ENCODE measurements at regions not wholly inside any gene's neighbourhood (a gene's known extent, or its start where the extent isn't known, plus 50 kb on each side); places are given as distances from the start of the nearest gene placed in this dataset.

DNA sequence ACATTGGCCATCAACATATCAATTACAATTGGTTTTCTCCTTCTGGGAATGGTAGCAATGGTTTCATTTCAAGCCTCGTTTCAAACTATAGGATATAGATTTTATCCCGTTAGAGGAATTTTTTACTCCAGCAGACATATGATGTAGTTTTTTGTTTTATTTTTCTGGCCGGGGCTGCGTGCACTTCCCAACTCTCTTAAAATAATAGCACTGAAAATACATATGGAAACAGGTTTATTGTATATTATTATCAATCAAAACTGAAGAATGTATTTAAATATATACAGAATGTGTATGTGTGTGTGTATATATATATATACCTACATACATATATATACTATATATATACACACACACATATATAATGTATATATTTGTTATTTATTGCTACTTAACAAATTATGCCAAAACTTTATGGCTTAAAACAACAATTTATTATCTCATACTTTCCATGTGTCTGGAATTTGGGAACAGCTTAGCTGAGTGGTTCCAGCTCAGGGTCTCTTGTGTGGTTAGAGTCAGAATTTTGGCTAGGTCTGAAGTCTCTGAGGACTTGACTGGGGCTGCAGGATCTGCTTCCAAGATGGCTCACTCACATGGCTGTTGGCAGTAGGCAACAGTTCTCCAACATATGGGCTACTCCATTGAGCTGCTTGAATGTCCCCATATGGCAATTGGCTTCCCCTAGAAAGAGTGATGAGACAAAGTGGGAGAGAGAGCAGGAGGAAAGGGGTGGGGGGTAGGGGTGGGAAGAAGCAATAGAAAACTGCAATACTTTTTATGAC is 314.1 kb downstream of the PPP1R2C start:
- Histone ChIP-seq H3K4me3 (no peak overlapping the region), H3K9me3 (no peaks in the 10 kb centered on the region), H3K9ac (ENCODE audit: low read depth in 2 of 2, low read length in 2 of 2) (no peak overlapping the region), H3K27ac (no peak overlapping the region), H3K36me3 (no peaks in the 10 kb centered on the region), H3K27me3 (peaks cover 2% of the 10 kb centered on the region), H3K4me1 (no peaks in the 10 kb centered on the region)
- no peak for DNase-seq
- TF ChIP-seq, protein P1, sequence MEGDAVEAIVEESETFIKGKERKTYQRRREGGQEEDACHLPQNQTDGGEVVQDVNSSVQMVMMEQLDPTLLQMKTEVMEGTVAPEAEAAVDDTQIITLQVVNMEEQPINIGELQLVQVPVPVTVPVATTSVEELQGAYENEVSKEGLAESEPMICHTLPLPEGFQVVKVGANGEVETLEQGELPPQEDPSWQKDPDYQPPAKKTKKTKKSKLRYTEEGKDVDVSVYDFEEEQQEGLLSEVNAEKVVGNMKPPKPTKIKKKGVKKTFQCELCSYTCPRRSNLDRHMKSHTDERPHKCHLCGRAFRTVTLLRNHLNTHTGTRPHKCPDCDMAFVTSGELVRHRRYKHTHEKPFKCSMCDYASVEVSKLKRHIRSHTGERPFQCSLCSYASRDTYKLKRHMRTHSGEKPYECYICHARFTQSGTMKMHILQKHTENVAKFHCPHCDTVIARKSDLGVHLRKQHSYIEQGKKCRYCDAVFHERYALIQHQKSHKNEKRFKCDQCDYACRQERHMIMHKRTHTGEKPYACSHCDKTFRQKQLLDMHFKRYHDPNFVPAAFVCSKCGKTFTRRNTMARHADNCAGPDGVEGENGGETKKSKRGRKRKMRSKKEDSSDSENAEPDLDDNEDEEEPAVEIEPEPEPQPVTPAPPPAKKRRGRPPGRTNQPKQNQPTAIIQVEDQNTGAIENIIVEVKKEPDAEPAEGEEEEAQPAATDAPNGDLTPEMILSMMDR (IDR thresholded peaks at IDR 0.05) = no peak
- intact Hi-C loops (cut with DNase I) = no loop called here

DNA sequence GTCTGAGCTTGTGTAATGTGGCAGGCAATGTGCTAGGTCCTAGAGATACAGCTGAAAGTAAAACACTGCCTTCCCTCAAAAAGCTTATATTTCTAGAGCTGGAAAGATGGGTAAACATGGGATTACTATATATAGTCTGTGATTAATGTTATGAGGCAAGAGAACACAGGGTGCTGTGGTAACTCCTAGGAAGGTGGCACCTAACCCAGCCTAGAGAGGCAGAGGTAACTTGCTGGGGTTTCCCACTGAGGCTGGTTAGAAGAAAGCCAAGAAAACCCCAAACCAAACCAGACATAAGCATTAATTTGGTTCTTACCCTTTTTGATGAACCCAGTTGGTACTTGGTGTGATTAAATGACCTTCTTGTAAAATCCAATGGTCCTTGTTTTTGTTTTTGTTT is 315.0 kb downstream of the PPP1R2C start:
- TF ChIP-seq, protein P1 (IDR thresholded peaks at IDR 0.05) = no peak
- no peak overlapping the region for H3K4me3 ChIP-seq
- H3K36me3 ChIP-seq = no peaks in the 10 kb centered on the region

DNA sequence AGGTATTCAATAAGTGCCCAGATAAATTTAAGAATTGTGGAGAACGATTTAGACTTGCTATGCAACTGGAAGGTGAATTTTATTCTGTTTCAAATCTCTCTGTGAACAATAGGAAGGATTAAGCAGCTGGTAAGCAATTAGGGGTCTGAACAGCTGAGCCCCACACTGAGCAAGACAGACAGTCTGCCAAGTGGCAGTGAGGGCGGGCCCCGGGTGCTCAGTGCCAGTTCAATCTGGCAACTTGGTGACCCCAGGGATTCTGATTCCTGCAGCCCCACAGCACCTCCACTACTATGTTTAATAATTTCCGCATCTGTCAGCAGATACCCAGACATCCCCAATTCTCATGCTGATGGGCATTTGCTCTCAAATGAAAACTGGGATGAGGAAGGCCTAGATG is 317.3 kb downstream of the PPP1R2C start:
- intact Hi-C loops (cut with DNase I) = no loop called here
- Histone ChIP-seq H3K36me3 (no peaks in the 10 kb centered on the region), H3K27ac (no peak overlapping the region), H3K27me3 (peaks cover 2% of the 10 kb centered on the region), H3K9me3 (no peaks in the 10 kb centered on the region), H3K9ac (ENCODE audit: low read depth in 2 of 2, low read length in 2 of 2) (no peak overlapping the region), H3K4me3 (no peak overlapping the region), H3K4me1 (no peaks in the 10 kb centered on the region)
- TF ChIP-seq, protein P1 (IDR thresholded peaks at IDR 0.05) = no peak
- DNase-seq = no peak

More for the DNA sequence above, 315.0 kb downstream of the PPP1R2C start:
- intact Hi-C loops (cut with DNase I) = no loop called here
- Histone ChIP-seq H3K27me3 (peaks cover 2% of the 10 kb centered on the region), H3K4me1 (no peaks in the 10 kb centered on the region), H3K9me3 (no peaks in the 10 kb centered on the region), H3K9ac (ENCODE audit: low read depth in 2 of 2, low read length in 2 of 2) (no peak overlapping the region), H3K27ac (no peak overlapping the region)
- DNase-seq = no peak

DNA sequence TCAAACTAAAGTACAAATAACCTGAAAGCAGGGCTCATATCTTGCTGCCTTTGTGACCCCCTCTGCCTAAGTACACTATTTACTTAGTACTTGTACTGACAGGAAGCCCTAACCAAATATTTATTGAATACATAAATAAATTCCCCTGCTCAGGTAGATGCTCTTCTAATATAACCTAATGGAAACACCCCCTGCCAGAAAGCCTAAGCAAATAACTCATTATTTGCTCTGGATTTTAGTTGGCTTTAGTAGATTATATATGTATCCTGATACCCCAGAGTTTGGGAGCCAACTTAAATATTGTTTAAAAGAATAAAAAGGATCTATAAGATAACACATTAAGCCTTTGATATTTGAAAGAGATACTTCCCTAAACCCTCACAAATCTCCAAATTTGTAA is 318.2 kb downstream of the PPP1R2C start:
- intact Hi-C loops (cut with DNase I) = no loop called here
- DNase-seq = no peak
- no peak overlapping the region for H3K9ac ChIP-seq (ENCODE audit: low read depth in 2 of 2, low read length in 2 of 2)

DNA sequence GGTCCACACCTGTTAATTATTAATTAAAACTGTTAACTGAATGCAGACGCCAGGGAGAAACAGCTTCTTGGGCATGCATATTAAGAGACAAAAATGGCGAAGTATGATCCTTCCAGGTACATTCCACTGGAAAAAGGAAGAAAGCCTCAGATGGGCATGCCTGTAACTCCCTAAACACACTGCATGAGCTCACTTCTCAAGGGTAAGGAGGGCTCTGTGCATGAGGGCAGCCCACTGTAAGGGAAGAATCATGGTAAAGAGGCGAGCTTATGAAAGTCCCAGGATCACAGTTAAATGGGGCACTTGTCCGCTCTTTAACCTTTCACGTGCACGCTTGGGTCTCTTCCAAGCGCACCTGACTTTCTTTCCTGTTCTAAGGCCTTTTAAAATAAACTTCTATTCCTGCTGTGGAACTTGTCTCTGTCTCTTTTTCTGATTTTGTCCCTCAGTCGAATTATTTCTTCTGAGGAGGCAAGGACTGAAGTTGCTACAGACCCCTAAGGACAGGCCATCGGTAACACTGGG is 321.7 kb downstream of the PPP1R2C start:
- Histone ChIP-seq H3K27me3 (no peaks in the 10 kb centered on the region), H3K27ac (no peak overlapping the region), H3K9ac (ENCODE audit: low read depth in 2 of 2, low read length in 2 of 2) (no peak overlapping the region), H3K4me1 (no peaks in the 10 kb centered on the region), H3K36me3 (no peaks in the 10 kb centered on the region), H3K4me3 (no peak overlapping the region), H3K9me3 (no peaks in the 10 kb centered on the region)
- intact Hi-C loops (cut with DNase I) = no loop called here
- TF ChIP-seq, protein P1 (IDR thresholded peaks at IDR 0.05) = no peak
- no peak for DNase-seq

More for the DNA sequence above, 318.2 kb downstream of the PPP1R2C start:
- Histone ChIP-seq H3K4me3 (no peak overlapping the region), H3K4me1 (no peaks in the 10 kb centered on the region), H3K36me3 (no peaks in the 10 kb centered on the region), H3K27me3 (peaks cover 2% of the 10 kb centered on the region), H3K9me3 (no peaks in the 10 kb centered on the region), H3K27ac (no peak overlapping the region)
- TF ChIP-seq, protein P1 (IDR thresholded peaks at IDR 0.05) = no peak

All from colonic mucosa (tissue), 4 donors.